Ascending aorta (tissue), 2 donors: ENCODE measurements at regions not wholly inside any gene's neighbourhood (a gene's known extent, or its start where the extent isn't known, plus 50 kb on each side); places are given as distances from the start of the nearest gene placed in this dataset.

ENCODE experiments used
- DNase-seq, 2 donors: peaks; one replicate each; pipeline ENCODE4 v3.0.0-alpha.2; 2019; ENCODE audit warnings: low spot score in 2 of 2
- H3K27ac ChIP-seq, 2 donors: fragments of 200-600 bp; sonication (generic); one replicate each; pipeline ENCODE4 v1.5.1; 2016 to 2017; ENCODE audit warnings: mild to moderate bottlenecking in 1 of 2
- H3K27me3 ChIP-seq: fragments of 200-600 bp; sonication (generic); one replicate; pipeline ENCODE4 v1.5.1; 2017
- H3K36me3 ChIP-seq, 2 donors: fragments of 200-600 bp; sonication (generic); one replicate each; pipeline ENCODE4 v1.5.1; 2016
- H3K4me1 ChIP-seq, 2 donors: fragments of 200-600 bp; sonication (generic); one replicate each; pipeline ENCODE4 v1.5.1; 2016 to 2017; ENCODE audit warnings: mild to moderate bottlenecking in 1 of 2
- H3K4me3 ChIP-seq, 2 donors: fragments of 200-600 bp; sonication (generic); one replicate each; pipeline ENCODE4 v1.5.1; 2016 to 2017; ENCODE audit warnings: mild to moderate bottlenecking in 1 of 2
- H3K9me3 ChIP-seq, 2 donors: fragments of 200-600 bp; sonication (generic); one replicate each; pipeline ENCODE4 v1.5.1; 2016
- CTCF ChIP-seq, 3 experiments: fragments of 200-600 bp in 2 of 3; fragments of 450-650 bp in 1 of 3; sonication (generic) in 2 of 3; IDR thresholded peaks; one replicate each; pipeline ENCODE4 v1.5.1; 2016 to 2019; ENCODE audit warnings: antibody characterized with exemption in 3 of 3, mild to moderate bottlenecking in 1 of 3, moderate library complexity in 1 of 3
- intact Hi-C: fragments of 100-400 bp; cut with DNase I; formaldehyde crosslinking; loops from one replicate; pipeline ENCODE4 v1.15.1; 2023

- Histone ChIP-seq H3K9me3 (peaks cover 0 to 2% of the 10 kb centered on the region in 2 donors), H3K27ac (no peak overlapping the region), H3K4me1 (no peaks in the 10 kb centered on the region), H3K4me3 (no peak overlapping the region), H3K27me3 (no peaks in the 10 kb centered on the region), H3K36me3 (no peaks in the 10 kb centered on the region)
- DNase-seq: no peak
- no peak for TF ChIP-seq CTCF (IDR thresholded peaks at IDR 0.05)
- intact Hi-C loops: no loop called here
Measured at GRCh38 chr11:34830648-34831047, 85.5 kb downstream of the APIP start.

- no peak for DNase-seq
- no peaks in the 10 kb centered on the region for H3K36me3 ChIP-seq
- intact Hi-C loops: no loop called here
- no peaks in the 10 kb centered on the region for H3K4me1 ChIP-seq
- peaks cover 0 to 2% of the 10 kb centered on the region in 2 donors for H3K9me3 ChIP-seq
- no peak overlapping the region for H3K4me3 ChIP-seq
- H3K27me3 ChIP-seq: no peaks in the 10 kb centered on the region
- no peak overlapping the region for H3K27ac ChIP-seq
- TF ChIP-seq CTCF (IDR thresholded peaks at IDR 0.05): no peak
Measured at GRCh38 chr11:34830035-34830434, 86.1 kb downstream of the APIP start.

- Histone ChIP-seq H3K27ac (no peak overlapping the region), H3K9me3 (no peaks in the 10 kb centered on the region), H3K27me3 (no peaks in the 10 kb centered on the region), H3K4me3 (no peak overlapping the region), H3K4me1 (no peaks in the 10 kb centered on the region), H3K36me3 (no peaks in the 10 kb centered on the region)
- TF ChIP-seq CTCF (IDR thresholded peaks at IDR 0.05): no peak
- no peak for DNase-seq
- intact Hi-C loops: no loop called here
Measured at GRCh38 chr11:34827228-34827627, 89.0 kb downstream of the APIP start.

- TF ChIP-seq CTCF (IDR thresholded peaks at IDR 0.05): no peak
- H3K4me1 ChIP-seq: no peaks in the 10 kb centered on the region
Measured at GRCh38 chr11:34826384-34826726, 89.8 kb downstream of the APIP start.

GRCh38 chr11:34825670-34826383, 90.4 kb downstream of the APIP start:
- Histone ChIP-seq H3K27ac (no peak overlapping the region), H3K4me3 (no peak overlapping the region), H3K4me1 (no peaks in the 10 kb centered on the region), H3K27me3 (no peaks in the 10 kb centered on the region), H3K36me3 (no peaks in the 10 kb centered on the region), H3K9me3 (no peaks in the 10 kb centered on the region)
- DNase-seq: no peak
- TF ChIP-seq CTCF (IDR thresholded peaks at IDR 0.05): no peak
- intact Hi-C loops: no loop called here

More at GRCh38 chr11:34826384-34826726, 89.8 kb downstream of the APIP start:
- Histone ChIP-seq H3K36me3 (no peaks in the 10 kb centered on the region), H3K4me3 (no peak overlapping the region), H3K27ac (no peak overlapping the region), H3K9me3 (no peaks in the 10 kb centered on the region), H3K27me3 (no peaks in the 10 kb centered on the region)
- no peak for DNase-seq
- intact Hi-C loops: no loop called here

GRCh38 chr11:34825315-34825669, 90.9 kb downstream of the APIP start:
- TF ChIP-seq CTCF (IDR thresholded peaks at IDR 0.05): no peak
- intact Hi-C loops: no loop called here
- H3K27me3 ChIP-seq: no peaks in the 10 kb centered on the region
- no peak overlapping the region for H3K27ac ChIP-seq
- no peak for DNase-seq
- no peaks in the 10 kb centered on the region for H3K4me1 ChIP-seq
- no peaks in the 10 kb centered on the region for H3K9me3 ChIP-seq
- H3K4me3 ChIP-seq: no peak overlapping the region
- no peaks in the 10 kb centered on the region for H3K36me3 ChIP-seq
